SK-N-SH (cell line): ENCODE measurements at regions not wholly inside any gene's neighbourhood (a gene's known extent, or its start where the extent isn't known, plus 50 kb on each side); places are given as distances from the start of the nearest gene placed in this dataset.

ENCODE experiments used
- CTCF ChIA-PET: fragments of 300-600, 350-600 bp; formaldehyde crosslinking; extraction: SDS; loops from one replicate; lab custom pipeline; 2021; lab: Yijun Ruan, JAX
- POLR2A ChIA-PET: fragments of 350-600 bp; sonication (Branson Sonifier 250); formaldehyde crosslinking; extraction: SDS; loops from one replicate; lab custom pipeline; 2020; ENCODE audit warnings: antibody characterized with exemption, inconsistent platforms; lab: Yijun Ruan, JAX
- DNase-seq: peaks from one replicate; pipeline ENCODE4 v3.0.0; 2012
- H2AFZ ChIP-seq: fragments of 200-600 bp; sonication (generic); 2 replicates; pipeline ENCODE4 v1.8.1; 2016; ENCODE audit warnings: antibody characterized with exemption, mild to moderate bottlenecking, low read depth
- H3F3A ChIP-seq: fragments of 200-600 bp; sonication (generic); replicated peaks from 2 replicates; pipeline ENCODE3; 2016; ENCODE audit warnings: antibody characterized with exemption, mild to moderate bottlenecking; ENCODE audit not compliant: insufficient read depth
- H3K27ac ChIP-seq, 2 experiments: fragments of 200-500 bp in 1 of 2; fragments of 200-600 bp in 1 of 2; sonication (Bioruptor generic) in 1 of 2; sonication (generic), shearing (Covaris generic) in 1 of 2; 2 replicates each; pipeline versions ENCODE4 v1.5.1 to v1.6.1; 2014 to 2016; ENCODE audit warnings: low read depth in 2 of 2, inconsistent platforms in 1 of 2, low read length in 1 of 2, mild to moderate bottlenecking in 1 of 2, mixed read lengths in 1 of 2
- H3K27me3 ChIP-seq: fragments of 200-600 bp; sonication (generic), shearing (Covaris generic); 2 replicates; pipeline ENCODE4 v1.6.1; 2016; ENCODE audit warnings: mixed run types; ENCODE audit not compliant: insufficient read depth
- H3K36me3 ChIP-seq, 2 experiments: fragments of 200-500 bp in 1 of 2; fragments of 200-600 bp in 1 of 2; sonication (Bioruptor generic) in 1 of 2; sonication (generic) in 1 of 2; replicated peaks in 1 of 2; 2 replicates each; pipeline versions ENCODE3 to v1.5.1; 2014 to 2016; ENCODE audit warnings: low read length in 1 of 2, mild to moderate bottlenecking in 1 of 2; ENCODE audit not compliant: insufficient read depth in 2 of 2, control insufficient read depth in 1 of 2
- H3K4me1 ChIP-seq, 2 experiments: fragments of 200-500 bp in 1 of 2; fragments of 200-600 bp in 1 of 2; sonication (Bioruptor generic) in 1 of 2; sonication (generic), shearing (Covaris generic) in 1 of 2; 2 replicates each; pipeline versions ENCODE4 v1.5.1 to v1.6.1; 2014 to 2016; ENCODE audit warnings: low read depth in 1 of 2, low read length in 1 of 2, mixed run types in 1 of 2; ENCODE audit not compliant: insufficient read depth in 2 of 2, control insufficient read depth in 1 of 2
- H3K4me2 ChIP-seq: fragments of 200-600 bp; sonication (generic), shearing (Covaris generic); 2 replicates; pipeline ENCODE4 v1.6.1; 2017; ENCODE audit warnings: mixed run types
- H3K4me3 ChIP-seq, 2 experiments: fragments of 200-500 bp in 1 of 2; fragments of 200-600 bp in 1 of 2; sonication (Bioruptor generic) in 1 of 2; sonication (generic), shearing (Covaris generic) in 1 of 2; 2 replicates each; pipeline versions ENCODE4 v1.5.1 to v1.8.1; 2014 to 2016; ENCODE audit warnings: low read depth in 2 of 2, inconsistent platforms in 1 of 2, low read length in 1 of 2, mild to moderate bottlenecking in 1 of 2, mixed read lengths in 1 of 2, moderate library complexity in 1 of 2
- H3K79me2 ChIP-seq: fragments of 200-600 bp; sonication (generic); 2 replicates; pipeline ENCODE4 v1.8.1; 2017; ENCODE audit warnings: mild to moderate bottlenecking; ENCODE audit not compliant: insufficient read depth
- H3K9ac ChIP-seq: fragments of 200-600 bp; sonication (generic); 2 replicates; pipeline ENCODE4 v1.6.1; 2017; ENCODE audit warnings: mixed run types
- H3K9me2 ChIP-seq: fragments of 200-600 bp; sonication (generic); 2 replicates; pipeline ENCODE4 v1.6.1; 2017; ENCODE audit warnings: mixed run types
- H3K9me3 ChIP-seq: fragments of 200-600 bp; sonication (generic); 2 replicates; pipeline ENCODE4 v1.6.1; 2017; ENCODE audit warnings: mixed run types, mild to moderate bottlenecking, moderate library complexity
- H4K20me1 ChIP-seq: fragments of 200-600 bp; sonication (generic); 2 replicates; pipeline ENCODE4 v1.6.1; 2017; ENCODE audit warnings: mild to moderate bottlenecking, mixed run types; ENCODE audit not compliant: insufficient read depth
- CHD2 ChIP-seq: fragments of 150-350 bp; IDR thresholded peaks from 2 replicates; pipeline ENCODE4 v1.6.1; 2018; ENCODE audit warnings: low read length; ENCODE audit not compliant: partially characterized antibody
- CTCF ChIP-seq: fragments of 200-600 bp; sonication (generic); IDR thresholded peaks from 2 replicates; pipeline ENCODE4 v1.6.1; 2017; ENCODE audit warnings: antibody characterized with exemption, mild to moderate bottlenecking, moderate library complexity
- FOSL2 ChIP-seq: IDR thresholded peaks from 2 replicates; pipeline ENCODE4 v1.4.0; 2012; ENCODE audit warnings: low read depth, mild to moderate bottlenecking, moderate library complexity, borderline replicate concordance
- FOXJ3 ChIP-seq: sonication (generic); formaldehyde crosslinking; IDR thresholded peaks from 2 replicates; pipeline ENCODE4 v1.5.1; 2020; ENCODE audit warnings: mild to moderate bottlenecking, missing genetic modification reagents
- FOXM1 ChIP-seq: IDR thresholded peaks from 2 replicates; pipeline ENCODE4 v1.4.0; 2012; ENCODE audit warnings: low read depth, mild to moderate bottlenecking
- GABPA ChIP-seq: IDR thresholded peaks from 2 replicates; pipeline ENCODE4 v1.4.0; 2012; ENCODE audit warnings: low read depth, mild to moderate bottlenecking
- JUND ChIP-seq: IDR thresholded peaks from 2 replicates; pipeline ENCODE4 v1.4.0; 2012
- MEF2A ChIP-seq: IDR thresholded peaks from 2 replicates; pipeline ENCODE4 v1.4.0; 2012; ENCODE audit warnings: low read depth, borderline replicate concordance
- MXI1 ChIP-seq: IDR thresholded peaks from 2 replicates; pipeline ENCODE4 v1.6.1; 2012; ENCODE audit warnings: mild to moderate bottlenecking, low read depth, low read length, improper control_type of control experiment
- NFIC ChIP-seq: IDR thresholded peaks from 2 replicates; pipeline ENCODE4 v1.4.0; 2012; ENCODE audit warnings: borderline replicate concordance
- NRF1 ChIP-seq: IDR thresholded peaks from 2 replicates; pipeline ENCODE4 v1.6.1; 2012; ENCODE audit warnings: low read depth, mild to moderate bottlenecking, low read length
- POLR2AphosphoS5 ChIP-seq: IDR thresholded peaks from 2 replicates; pipeline ENCODE4 v1.6.1; 2012; ENCODE audit warnings: low read depth, low read length
- RAD21 ChIP-seq: IDR thresholded peaks from 2 replicates; pipeline ENCODE4 v1.6.1; 2012; ENCODE audit warnings: mild to moderate bottlenecking, low read length
- RCOR1 ChIP-seq: fragments of 150-350 bp; IDR thresholded peaks from 2 replicates; pipeline ENCODE4 v1.6.1; 2017; ENCODE audit warnings: antibody characterized with exemption, low read length
- RXRA ChIP-seq: IDR thresholded peaks from 2 replicates; pipeline ENCODE4 v1.4.0; 2012; ENCODE audit warnings: low read depth, mild to moderate bottlenecking, borderline replicate concordance
- SIN3A ChIP-seq: IDR thresholded peaks from 2 replicates; pipeline ENCODE4 v1.6.1; 2012; ENCODE audit warnings: low read depth, mild to moderate bottlenecking, low read length, moderate library complexity, borderline replicate concordance
- TCF12 ChIP-seq: IDR thresholded peaks from 2 replicates; pipeline ENCODE4 v1.4.0; 2012
- YY1 ChIP-seq: IDR thresholded peaks from 2 replicates; pipeline ENCODE4 v1.4.0; 2012; ENCODE audit warnings: low read depth, mild to moderate bottlenecking
- WGBS: methylation state at CpG from one replicate; pipeline ENCODE4 v1.1.6; 2017; ENCODE audit warnings: low lambda C conversion rate; 5-methylcytosine and 5-hydroxymethylcytosine counted together
- TF ChIP-seq, protein P1 (sequence below): IDR thresholded peaks from 2 replicates; pipeline ENCODE4 v1.4.0; 2012; ENCODE audit warnings: low read depth
- TF ChIP-seq, protein P2 (sequence below): fragments of 150-350 bp; IDR thresholded peaks from 2 replicates; pipeline ENCODE4 v1.6.1; 2016; ENCODE audit warnings: mild to moderate bottlenecking, low read depth, low read length
- TF ChIP-seq, protein P3 (sequence below): IDR thresholded peaks from 2 replicates; pipeline ENCODE4 v1.4.0; 2012; ENCODE audit warnings: low read depth, borderline replicate concordance

- no peak for DNase-seq
- H4K20me1 ChIP-seq: no peaks in the 10 kb centered on the region
- H3K36me3 ChIP-seq: no peaks in the 10 kb centered on the region
- H3F3A ChIP-seq: no peaks in the 10 kb centered on the region
- H2AFZ ChIP-seq: no peak overlapping the region
- no peak overlapping the region for H3K4me2 ChIP-seq
- no peak for TF ChIP-seq TCF12
- TF ChIP-seq, protein P1, sequence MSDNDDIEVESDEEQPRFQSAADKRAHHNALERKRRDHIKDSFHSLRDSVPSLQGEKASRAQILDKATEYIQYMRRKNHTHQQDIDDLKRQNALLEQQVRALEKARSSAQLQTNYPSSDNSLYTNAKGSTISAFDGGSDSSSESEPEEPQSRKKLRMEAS: no peak
- TF ChIP-seq MXI1: no peak
- no peak for TF ChIP-seq YY1
- no peak for TF ChIP-seq RAD21
- no peak for TF ChIP-seq CHD2
- TF ChIP-seq POLR2AphosphoS5: no peak
- no peak for TF ChIP-seq GABPA
- no peak for TF ChIP-seq RXRA
- TF ChIP-seq RCOR1: no peak
- no peak for TF ChIP-seq FOXJ3
- TF ChIP-seq FOXM1: no peak
- TF ChIP-seq NFIC: no peak
- no peak for TF ChIP-seq CTCF
- TF ChIP-seq, protein P2, sequence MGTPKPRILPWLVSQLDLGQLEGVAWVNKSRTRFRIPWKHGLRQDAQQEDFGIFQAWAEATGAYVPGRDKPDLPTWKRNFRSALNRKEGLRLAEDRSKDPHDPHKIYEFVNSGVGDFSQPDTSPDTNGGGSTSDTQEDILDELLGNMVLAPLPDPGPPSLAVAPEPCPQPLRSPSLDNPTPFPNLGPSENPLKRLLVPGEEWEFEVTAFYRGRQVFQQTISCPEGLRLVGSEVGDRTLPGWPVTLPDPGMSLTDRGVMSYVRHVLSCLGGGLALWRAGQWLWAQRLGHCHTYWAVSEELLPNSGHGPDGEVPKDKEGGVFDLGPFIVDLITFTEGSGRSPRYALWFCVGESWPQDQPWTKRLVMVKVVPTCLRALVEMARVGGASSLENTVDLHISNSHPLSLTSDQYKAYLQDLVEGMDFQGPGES: no peak
- H3K9me2 ChIP-seq: no peaks in the 10 kb centered on the region
- POLR2A ChIA-PET: no interaction called here
- no peak overlapping the region for H3K27ac ChIP-seq
- CTCF ChIA-PET: interaction anchor here (0.6 kb wide), 1 partner anchor 80 kb away, joined by 3 read pairs; no protein-coding TSS in a partner anchor
- H3K4me1 ChIP-seq: no peaks in the 10 kb centered on the region
- WGBS: 0% methylated on average over 2 of the region's 4 CpGs
- H3K9me3 ChIP-seq: no peaks in the 10 kb centered on the region
- H3K27me3 ChIP-seq: no peaks in the 10 kb centered on the region
- H3K9ac ChIP-seq: no peak overlapping the region
- no peak overlapping the region for H3K4me3 ChIP-seq
- no peaks in the 10 kb centered on the region for H3K79me2 ChIP-seq
Measured at GRCh38 chr1:195097316-195097715, 1510.9 kb downstream of the KCNT2 start.

GRCh38 chr1:195096051-195096521 is 1512.2 kb downstream of the KCNT2 start:
- POLR2A ChIA-PET: no interaction called here
- Histone ChIP-seq H3K27ac (no peak overlapping the region), H3K4me1 (no peaks in the 10 kb centered on the region), H4K20me1 (no peaks in the 10 kb centered on the region), H3K4me3 (no peak overlapping the region), H3K4me2 (no peak overlapping the region), H3K79me2 (no peaks in the 10 kb centered on the region), H3K36me3 (no peaks in the 10 kb centered on the region), H3K9me3 (no peaks in the 10 kb centered on the region), H2AFZ (no peak overlapping the region), H3K27me3 (no peaks in the 10 kb centered on the region), H3K9ac (no peak overlapping the region), H3F3A (no peaks in the 10 kb centered on the region), H3K9me2 (no peaks in the 10 kb centered on the region)
- no peak for DNase-seq
- CTCF ChIA-PET: no interaction called here
- whole genome bisulfite sequencing: 20% methylated on average over 4 of the region's 9 CpGs
- TF ChIP-seq YY1: no peak
- TF ChIP-seq SIN3A: no peak
- TF ChIP-seq TCF12: no peak
- TF ChIP-seq FOXM1: no peak
- no peak for TF ChIP-seq FOSL2
- TF ChIP-seq JUND: no peak
- TF ChIP-seq NRF1: no peak
- TF ChIP-seq, protein P1: no peak
- TF ChIP-seq CTCF: no peak
- TF ChIP-seq, protein P3, sequence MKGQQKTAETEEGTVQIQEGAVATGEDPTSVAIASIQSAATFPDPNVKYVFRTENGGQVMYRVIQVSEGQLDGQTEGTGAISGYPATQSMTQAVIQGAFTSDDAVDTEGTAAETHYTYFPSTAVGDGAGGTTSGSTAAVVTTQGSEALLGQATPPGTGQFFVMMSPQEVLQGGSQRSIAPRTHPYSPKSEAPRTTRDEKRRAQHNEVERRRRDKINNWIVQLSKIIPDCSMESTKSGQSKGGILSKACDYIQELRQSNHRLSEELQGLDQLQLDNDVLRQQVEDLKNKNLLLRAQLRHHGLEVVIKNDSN: no peak
- TF ChIP-seq MEF2A: no peak
